ENCODE measurements at regions not wholly inside any gene's neighbourhood (a gene's known extent, or its start where the extent isn't known, plus 50 kb on each side); places are given as distances from the start of the nearest gene placed in this dataset.

- no peak for TF ChIP-seq ZNF423 (tag by site-specific recombination; IDR thresholded peaks at IDR 0.05)
- no peak for TF ChIP-seq ZNF776 (tag by site-specific recombination; IDR thresholded peaks at IDR 0.05; ENCODE audit: borderline replicate concordance)
- TF ChIP-seq ZNF133 (tag by site-specific recombination; IDR thresholded peaks at IDR 0.05), result no peak
- TF ChIP-seq ZSCAN30 (tag by site-specific recombination; IDR thresholded peaks at IDR 0.05), result no peak
- TF ChIP-seq ZBTB1 (tag by site-specific recombination; IDR thresholded peaks at IDR 0.05), result no peak
- TF ChIP-seq HOXA7 (CRISPR knock-in tag; IDR thresholded peaks at IDR 0.05; ENCODE audit: borderline replicate concordance), result no peak
Measured at GRCh38 chr6:81172056-81172740, 580.3 kb downstream of the TENT5A start (continued).

- Histone ChIP-seq H3K4me3 (ENCODE audit: low read depth, low read length) (no peak overlapping the region), H3K9me3 (ENCODE audit: control insufficient read depth, insufficient read depth, low read depth, low read length) (no peaks in the 10 kb centered on the region), H3K36me3 (ENCODE audit: control insufficient read depth in 2 of 2, insufficient read depth in 1 of 2, low read length in 2 of 2) (no peaks in the 10 kb centered on the region), H3K27ac (ENCODE audit: extremely low read depth, low read depth, low read length) (no peak overlapping the region), H3K4me1 (ENCODE audit: control insufficient read depth, insufficient read depth, low read length) (no peaks in the 10 kb centered on the region)
- ChIA-PET POLR2A (no interaction called here), CTCF (interaction anchor here (0.7 kb wide), 2 partner anchors 774 to 1188 kb away, joined by 3 to 5 read pairs; no protein-coding TSS in a partner anchor)
- TF ChIP-seq ZNF639 (tag by site-specific recombination; IDR thresholded peaks at IDR 0.05), result no peak
- TF ChIP-seq ZFP3 (tag by site-specific recombination; IDR thresholded peaks at IDR 0.05; ENCODE audit: low read depth), result no peak
Measured at GRCh38 chr6:81169166-81169565, 583.3 kb downstream of the TENT5A start.

GRCh38 chr6:81166770-81167169, 585.7 kb downstream of the TENT5A start:
- CTCF ChIA-PET, result interaction anchor here (0.6 kb wide), 1 partner anchor 587 kb away, joined by 3 read pairs; no protein-coding TSS in a partner anchor

GRCh38 chr6:81158956-81159355, 593.5 kb downstream of the TENT5A start:
- no peak overlapping the region for H3K27ac ChIP-seq (ENCODE audit: extremely low read depth, low read depth, low read length)
- no peaks in the 10 kb centered on the region for H3K9me3 ChIP-seq (ENCODE audit: control insufficient read depth, insufficient read depth, low read depth, low read length)
- TF ChIP-seq ZNF148 (tag by site-specific recombination; IDR thresholded peaks at IDR 0.05; ENCODE audit: borderline replicate concordance), result no peak
- TF ChIP-seq INSM2 (tag by site-specific recombination; IDR thresholded peaks at IDR 0.05), result no peak
- TF ChIP-seq ZNF114 (tag by site-specific recombination; IDR thresholded peaks at IDR 0.05), result no peak
- no peak for TF ChIP-seq KLF8 (tag by site-specific recombination; IDR thresholded peaks at IDR 0.05)
- no peak for TF ChIP-seq ZNF624 (tag by site-specific recombination; IDR thresholded peaks at IDR 0.05)
- ChIA-PET POLR2A (no interaction called here), CTCF (no interaction called here)
- no peaks in the 10 kb centered on the region for H3K36me3 ChIP-seq (ENCODE audit: control insufficient read depth in 2 of 2, insufficient read depth in 1 of 2, low read length in 2 of 2)
- H3K4me3 ChIP-seq (ENCODE audit: low read depth, low read length), result no peak overlapping the region
- H3K4me1 ChIP-seq (ENCODE audit: control insufficient read depth, insufficient read depth, low read length), result no peaks in the 10 kb centered on the region

More at GRCh38 chr6:81166770-81167169, 585.7 kb downstream of the TENT5A start:
- POLR2A ChIA-PET, result interaction anchor here (0.6 kb wide), 1 partner anchor 136 kb away, joined by 3 read pairs; no protein-coding TSS in a partner anchor
- no peak overlapping the region for H3K27ac ChIP-seq (ENCODE audit: extremely low read depth, low read depth, low read length)
- H3K9me3 ChIP-seq (ENCODE audit: control insufficient read depth, insufficient read depth, low read depth, low read length), result no peaks in the 10 kb centered on the region
- no peaks in the 10 kb centered on the region for H3K36me3 ChIP-seq (ENCODE audit: control insufficient read depth in 2 of 2, insufficient read depth in 1 of 2, low read length in 2 of 2)
- H3K4me3 ChIP-seq (ENCODE audit: low read depth, low read length), result no peak overlapping the region
- no peaks in the 10 kb centered on the region for H3K4me1 ChIP-seq (ENCODE audit: control insufficient read depth, insufficient read depth, low read length)
- TF ChIP-seq ZNF138 (tag by site-specific recombination; IDR thresholded peaks at IDR 0.05; ENCODE audit: borderline replicate concordance), result no peak
- TF ChIP-seq ZSCAN5A (tag by site-specific recombination; IDR thresholded peaks at IDR 0.05), result no peak
